WTC11 (cell line): ENCODE measurements at regions not wholly inside any gene's neighbourhood (a gene's known extent, or its start where the extent isn't known, plus 50 kb on each side); places are given as distances from the start of the nearest gene placed in this dataset.
"Not testable (repeated sequence)": the region's sequence is repeated elsewhere in the genome, so short reads cannot be mapped to it uniquely, and the experiment has no call there.

Source experiments
- ATAC-seq: fragments of 200-7000 bp; cut with Tn5 transposase; 2 replicates; pipeline ENCODE4 v1.10.0; 2021; ENCODE audit warnings: mild to moderate bottlenecking, moderate library complexity
- CTCF ChIA-PET: fragments of 300-600 bp; sonication (Branson Sonifier 250); formaldehyde crosslinking; loops from one replicate; lab custom pipeline; 2021; ENCODE audit warnings: antibody characterized with exemption; lab: Charles Lee
- POLR2A ChIA-PET: fragments of 350-600 bp; sonication (Branson Sonifier 250); formaldehyde crosslinking; loops from one replicate; lab custom pipeline; 2021; ENCODE audit warnings: antibody characterized with exemption; lab: Charles Lee
- DNase-seq: peaks from one replicate; pipeline ENCODE4 v3.0.0; 2021; ENCODE audit warnings: low spot score
- H3K27ac Mint-ChIP-seq: 2 replicates; pipeline ENCODE4 v1.8.0; 2021; ENCODE audit warnings: mixed read lengths
- H3K27me3 Mint-ChIP-seq: 2 replicates; pipeline ENCODE4 v1.8.0; 2021; ENCODE audit warnings: low read depth, mild to moderate bottlenecking, moderate library complexity, mixed read lengths
- H3K36me3 Mint-ChIP-seq: 2 replicates; pipeline ENCODE4 v1.8.0; 2021; ENCODE audit warnings: mixed read lengths
- H3K4me1 Mint-ChIP-seq: 2 replicates; pipeline ENCODE4 v1.8.0; 2022; ENCODE audit warnings: mixed read lengths
- H3K4me3 Mint-ChIP-seq: 2 replicates; pipeline ENCODE4 v1.8.0; 2021; ENCODE audit warnings: mild to moderate bottlenecking, moderate library complexity, mixed read lengths
- H3K9me3 Mint-ChIP-seq: 2 replicates; pipeline ENCODE4 v1.8.0; 2021; ENCODE audit warnings: mixed read lengths
- CREM ChIP-seq: sonication (generic); formaldehyde crosslinking; IDR thresholded peaks from 2 replicates; pipeline ENCODE4 v1.8.1; 2022; ENCODE audit warnings: mild to moderate bottlenecking, missing genetic modification reagents, moderate library complexity
- ETV6 ChIP-seq: sonication (generic); formaldehyde crosslinking; IDR thresholded peaks from 2 replicates; pipeline ENCODE4 v1.8.1; 2022; ENCODE audit warnings: mild to moderate bottlenecking, missing genetic modification reagents
- KAT7 ChIP-seq: sonication (generic); formaldehyde crosslinking; IDR thresholded peaks from 2 replicates; pipeline ENCODE4 v1.8.1; 2023; ENCODE audit warnings: missing genetic modification reagents, mild to moderate bottlenecking, borderline replicate concordance
- RORB ChIP-seq: fragments of 250-450 bp; sonication (Bioruptor Pico); IDR thresholded peaks from 2 replicates; pipeline ENCODE4 v1.9.0; 2021; ENCODE audit warnings: mild to moderate bottlenecking
- TEAD4 ChIP-seq: sonication (generic); formaldehyde crosslinking; IDR thresholded peaks from 2 replicates; pipeline ENCODE4 v1.8.0; 2022; ENCODE audit warnings: mild to moderate bottlenecking, missing genetic modification reagents
- ZBTB43 ChIP-seq: sonication (generic); formaldehyde crosslinking; IDR thresholded peaks from 2 replicates; pipeline ENCODE4 v1.8.1; 2023; ENCODE audit warnings: mild to moderate bottlenecking, missing genetic modification reagents
- ZNF138 ChIP-seq: sonication (generic); formaldehyde crosslinking; conservative IDR thresholded peaks from 2 replicates; pipeline ENCODE4 v1.8.1; 2022; ENCODE audit warnings: mild to moderate bottlenecking, moderate library complexity, missing genetic modification reagents
- ZNF281 ChIP-seq: sonication (generic); formaldehyde crosslinking; IDR thresholded peaks from 2 replicates; pipeline ENCODE4 v1.8.0; 2023; ENCODE audit warnings: mild to moderate bottlenecking, missing genetic modification reagents
- ZSCAN18 ChIP-seq: fragments of 250-450 bp; sonication (Bioruptor Pico); IDR thresholded peaks from 2 replicates; pipeline ENCODE4 v2.1.2; 2022; ENCODE audit warnings: mild to moderate bottlenecking, moderate library complexity

GRCh38 chr11:89590008-89590632 lies 98.9 kb upstream of the NOX4 start:
- DNase-seq, H3K27ac Mint-ChIP-seq, POLR2A ChIA-PET, ATAC-seq, H3K36me3 Mint-ChIP-seq, H3K9me3 Mint-ChIP-seq, H3K4me3 Mint-ChIP-seq, CTCF ChIA-PET, H3K27me3 Mint-ChIP-seq: not testable (repeated sequence)
- peaks cover 16% of the 10 kb centered on the region for H3K4me1 Mint-ChIP-seq

- H3K27me3 Mint-ChIP-seq, CTCF ChIA-PET, DNase-seq, H3K27ac Mint-ChIP-seq, H3K4me3 Mint-ChIP-seq, POLR2A ChIA-PET, ATAC-seq: not testable (repeated sequence)
- Mint-ChIP-seq H3K9me3 (peaks cover 14% of the 10 kb centered on the region), H3K4me1 (peaks cover 23% of the 10 kb centered on the region), H3K36me3 (peaks cover 13% of the 10 kb centered on the region)
Measured at GRCh38 chr11:89601263-89601662, 108.8 kb upstream of the TRIM77 start.

- POLR2A ChIA-PET, result no interaction called here
Measured at GRCh38 chr11:89604281-89604680, 105.8 kb upstream of the TRIM77 start.

GRCh38 chr11:89606845-89607244 lies 103.3 kb upstream of the TRIM77 start:
- POLR2A ChIA-PET, H3K4me3 Mint-ChIP-seq, DNase-seq, H3K27me3 Mint-ChIP-seq, CTCF ChIA-PET: not testable (repeated sequence)
- peak overlapping the region; percentile 25 for H3K27ac Mint-ChIP-seq
- H3K4me1 Mint-ChIP-seq, result peaks cover 39% of the 10 kb centered on the region
- peaks cover 24% of the 10 kb centered on the region for H3K9me3 Mint-ChIP-seq
- H3K36me3 Mint-ChIP-seq, result peaks cover 17% of the 10 kb centered on the region
- 0 out of 2 replicates have a peak, but pooled peaks have one; percentile 32 for ATAC-seq

More at GRCh38 chr11:89604281-89604680, 105.8 kb upstream of the TRIM77 start:
- TF ChIP-seq ZNF138, result no peak
- no peak for TF ChIP-seq TEAD4 (CRISPR knock-in tag)
- no peak for TF ChIP-seq CREM (CRISPR knock-in tag)
- TF ChIP-seq ZBTB43 (CRISPR knock-in tag), result no peak
- no peak for TF ChIP-seq RORB (CRISPR knock-in tag)
- TF ChIP-seq ZNF281 (CRISPR knock-in tag), result no peak
- no peak for TF ChIP-seq ETV6 (CRISPR knock-in tag)
- TF ChIP-seq KAT7 (CRISPR knock-in tag), result no peak
- TF ChIP-seq ZSCAN18 (CRISPR knock-in tag), result no peak
- H3K27me3 Mint-ChIP-seq, result no peaks in the 10 kb centered on the region
- peaks cover 21% of the 10 kb centered on the region for H3K9me3 Mint-ChIP-seq
- H3K27ac Mint-ChIP-seq, result no peak overlapping the region; the same call in 1 of the 2 replicates
- H3K4me3 Mint-ChIP-seq, result no peak overlapping the region
- H3K4me1 Mint-ChIP-seq, result peaks cover 39% of the 10 kb centered on the region
- ATAC-seq, result no peak
- no peak for DNase-seq
- H3K36me3 Mint-ChIP-seq, result peaks cover 13% of the 10 kb centered on the region
- CTCF ChIA-PET, result no interaction called here

- ATAC-seq, H3K27me3 Mint-ChIP-seq, CTCF ChIA-PET, H3K4me3 Mint-ChIP-seq, POLR2A ChIA-PET, DNase-seq: not testable (repeated sequence)
- H3K4me1 Mint-ChIP-seq, result peaks cover 39% of the 10 kb centered on the region
- 0 out of 2 replicates have a peak overlapping the region, but pooled peaks have one; percentile 25 for H3K27ac Mint-ChIP-seq
- peaks cover 18% of the 10 kb centered on the region for H3K9me3 Mint-ChIP-seq
- H3K36me3 Mint-ChIP-seq, result peaks cover 13% of the 10 kb centered on the region
Measured at GRCh38 chr11:89607497-89607896, 102.6 kb upstream of the TRIM77 start.
